Ectodermal cell (in vitro differentiated cells): ENCODE measurements at regions not wholly inside any gene's neighbourhood (a gene's known extent, or its start where the extent isn't known, plus 50 kb on each side); places are given as distances from the start of the nearest gene placed in this dataset.

Source experiments
- H3K27ac ChIP-seq: 2 replicates; pipeline ENCODE4 v1.7.0; 2013; ENCODE audit warnings: mild to moderate bottlenecking, low read depth, low read length; ENCODE audit not compliant: insufficient read depth, poor library complexity, severe bottlenecking
- H3K27me3 ChIP-seq: 2 replicates; pipeline ENCODE4 v1.7.0; 2013; ENCODE audit warnings: mild to moderate bottlenecking, low read length; ENCODE audit not compliant: insufficient read depth, control insufficient read depth, poor library complexity, severe bottlenecking
- H3K36me3 ChIP-seq: one replicate; pipeline ENCODE4 v1.7.0; 2013; ENCODE audit warnings: low read length; ENCODE audit not compliant: control insufficient read depth, insufficient read depth
- H3K4me1 ChIP-seq: one replicate; pipeline ENCODE4 v1.7.0; 2013; ENCODE audit warnings: low read length; ENCODE audit not compliant: control insufficient read depth, insufficient read depth
- H3K4me3 ChIP-seq: 2 replicates; pipeline ENCODE4 v1.7.0; 2013; ENCODE audit warnings: low read depth, low read length, control low read depth; ENCODE audit not compliant: insufficient read depth
- H3K9me3 ChIP-seq: 2 replicates; pipeline ENCODE4 v1.7.0; 2013; ENCODE audit warnings: mild to moderate bottlenecking, low read length, moderate library complexity; ENCODE audit not compliant: control insufficient read depth
- WGBS, 2 experiments: methylation state at CpG; one replicate each; pipeline ENCODE4 v1.1.7; 2013; ENCODE audit warnings: missing lambda C conversion rate in 2 of 2; 5-methylcytosine and 5-hydroxymethylcytosine counted together

DNA sequence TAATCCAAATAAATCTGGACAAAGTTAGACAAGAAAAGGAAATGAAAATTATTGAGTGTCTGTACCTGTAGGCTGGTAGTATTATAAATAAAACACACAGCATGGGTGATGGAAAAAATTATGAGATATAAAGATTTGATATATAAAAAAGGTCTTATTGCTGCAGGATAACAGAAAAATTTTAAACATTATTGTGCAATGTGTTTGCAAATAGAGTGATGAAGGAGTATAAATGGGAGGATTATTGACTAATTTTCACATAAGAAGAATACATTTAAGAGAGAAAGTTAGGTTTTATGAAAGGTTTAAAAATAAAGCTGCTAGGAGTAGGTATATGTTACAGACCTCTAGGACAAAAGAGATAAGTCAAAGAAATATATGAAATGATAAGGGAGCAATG, 336.7 kb upstream of the MAN1A1 start:
- Histone ChIP-seq H3K4me3 (no peak overlapping the region), H3K27me3 (no peaks in the 10 kb centered on the region), H3K4me1 (no peaks in the 10 kb centered on the region), H3K9me3 (no peaks in the 10 kb centered on the region), H3K27ac (no peak overlapping the region), H3K36me3 (no peaks in the 10 kb centered on the region)

DNA sequence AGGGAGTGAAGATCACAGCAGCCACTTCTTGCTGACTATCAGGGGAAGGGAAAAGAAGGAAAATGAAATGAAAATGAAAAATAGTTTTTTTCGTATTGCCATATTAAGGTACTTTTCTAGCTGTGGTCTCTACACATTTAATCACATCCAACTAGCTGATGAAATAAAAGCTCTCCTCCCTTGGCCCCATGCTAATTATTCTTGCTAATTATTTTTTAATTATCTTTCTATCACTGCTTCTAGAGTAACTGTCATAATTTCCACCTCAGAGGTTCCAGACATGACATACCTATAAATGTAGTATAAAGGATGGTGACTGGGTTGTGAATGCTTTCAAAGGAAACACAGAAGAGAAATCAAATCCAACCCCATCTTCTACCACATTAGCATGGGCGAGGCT, 334.1 kb upstream of the MAN1A1 start:
- WGBS, 2 experiments, result 93% methylated on average over 2 of the region's 2 CpGs; no CpG with 5 or more reads in 1 of the 2 experiments
- H3K4me3 ChIP-seq, result no peak overlapping the region
- H3K36me3 ChIP-seq, result no peaks in the 10 kb centered on the region
- H3K4me1 ChIP-seq, result no peaks in the 10 kb centered on the region
- no peaks in the 10 kb centered on the region for H3K9me3 ChIP-seq
- no peak overlapping the region for H3K27ac ChIP-seq
- no peaks in the 10 kb centered on the region for H3K27me3 ChIP-seq

DNA sequence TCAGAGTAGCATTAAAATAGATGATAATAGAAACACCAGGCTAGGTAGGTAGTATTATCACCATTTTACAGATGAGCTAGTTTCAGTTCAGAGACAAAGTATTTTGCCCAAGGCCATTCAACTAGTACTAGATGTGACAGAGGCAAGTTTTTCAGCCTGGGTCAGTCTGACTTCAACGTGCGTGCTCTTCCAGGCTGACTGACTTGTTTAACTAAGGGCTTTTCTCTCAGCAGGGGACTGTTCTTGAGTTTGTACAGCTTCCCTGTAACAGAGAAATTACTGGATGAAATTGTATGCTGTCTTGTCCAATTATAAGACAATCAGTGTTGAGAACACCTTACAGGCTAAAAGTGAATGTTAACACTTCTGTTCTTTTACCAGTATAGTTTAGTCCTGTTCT, 333.5 kb upstream of the MAN1A1 start:
- Histone ChIP-seq H3K9me3 (no peaks in the 10 kb centered on the region), H3K4me3 (no peak overlapping the region), H3K27ac (no peak overlapping the region), H3K36me3 (no peaks in the 10 kb centered on the region), H3K27me3 (no peaks in the 10 kb centered on the region), H3K4me1 (no peaks in the 10 kb centered on the region)
- WGBS, 2 experiments, result 59 to 73% methylated on average over 2 of the region's 2 CpGs

DNA sequence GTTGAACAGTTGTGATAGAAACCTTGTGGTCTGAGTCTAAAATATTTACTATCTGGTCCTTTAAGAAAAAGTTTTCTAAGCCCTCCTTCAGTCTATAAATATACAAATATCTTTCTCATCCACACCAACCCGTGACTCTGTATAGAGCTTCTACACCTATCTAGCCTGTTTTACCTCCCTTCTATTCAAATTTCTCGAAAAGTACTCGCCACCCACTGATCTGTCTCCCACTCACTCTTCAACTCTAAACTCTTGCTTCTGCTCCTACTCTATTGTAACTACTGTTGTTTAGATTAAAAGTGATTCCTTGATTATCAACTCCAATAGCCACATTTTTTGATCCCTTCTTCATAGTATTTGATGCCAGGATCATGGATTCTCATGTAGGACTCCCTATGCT, 329.4 kb upstream of the MAN1A1 start:
- Histone ChIP-seq H3K27ac (no peak overlapping the region), H3K27me3 (peaks cover 28% of the 10 kb centered on the region), H3K4me3 (no peak overlapping the region), H3K9me3 (no peaks in the 10 kb centered on the region), H3K4me1 (no peaks in the 10 kb centered on the region), H3K36me3 (no peaks in the 10 kb centered on the region)
- WGBS, 2 experiments, result 87 to 93% methylated on average over 3 of the region's 3 CpGs

GRCh38 chr6:119677384-119677783, 327.8 kb upstream of the MAN1A1 start:
- H3K36me3 ChIP-seq, result no peaks in the 10 kb centered on the region
- no peak overlapping the region for H3K4me3 ChIP-seq
- peaks cover 11% of the 10 kb centered on the region for H3K4me1 ChIP-seq
- no peaks in the 10 kb centered on the region for H3K9me3 ChIP-seq
- H3K27ac ChIP-seq, result no peak overlapping the region
- 69 to 72% methylated on average over 1 to 2 of the region's 2 CpGs for WGBS, 2 experiments
- H3K27me3 ChIP-seq, result peaks cover 36% of the 10 kb centered on the region

- Histone ChIP-seq H3K4me3 (no peak overlapping the region), H3K4me1 (peaks cover 12% of the 10 kb centered on the region), H3K27me3 (peaks cover 36% of the 10 kb centered on the region), H3K9me3 (no peaks in the 10 kb centered on the region), H3K27ac (no peak overlapping the region), H3K36me3 (no peaks in the 10 kb centered on the region)
- WGBS, 2 experiments, result 90 to 91% methylated on average over 4 of the region's 4 CpGs
Measured at GRCh38 chr6:119676961-119677360, 327.4 kb upstream of the MAN1A1 start.

DNA sequence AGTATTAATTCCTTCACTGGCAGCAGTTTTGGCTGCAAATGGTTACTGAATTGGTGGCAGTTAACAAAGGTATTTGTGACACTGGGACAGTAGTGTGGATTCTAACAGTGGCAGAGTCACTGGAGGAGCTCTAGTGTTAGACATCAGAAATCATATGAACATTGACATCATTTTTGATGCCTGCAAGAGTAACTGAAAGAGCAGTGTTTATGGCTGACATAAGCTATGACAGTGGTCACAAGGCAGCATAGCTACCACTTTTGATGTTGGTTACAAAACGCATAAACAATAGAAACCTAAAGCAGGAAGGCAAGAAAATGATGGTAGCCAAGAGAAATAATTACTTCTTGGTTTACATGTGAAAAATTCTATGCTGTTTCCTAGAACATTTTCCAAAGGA, 326.7 kb upstream of the MAN1A1 start:
- 91 to 100% methylated on average over 1 of the region's 1 CpG for WGBS, 2 experiments
- Histone ChIP-seq H3K27me3 (peaks cover 43% of the 10 kb centered on the region), H3K36me3 (no peaks in the 10 kb centered on the region), H3K9me3 (no peaks in the 10 kb centered on the region), H3K27ac (no peak overlapping the region), H3K4me3 (no peak overlapping the region), H3K4me1 (peaks cover 12% of the 10 kb centered on the region)

- H3K27me3 ChIP-seq, result peaks cover 55% of the 10 kb centered on the region
- no peak overlapping the region for H3K4me3 ChIP-seq
- no peak overlapping the region for H3K27ac ChIP-seq
- no peaks in the 10 kb centered on the region for H3K36me3 ChIP-seq
- H3K9me3 ChIP-seq, result no peaks in the 10 kb centered on the region
- H3K4me1 ChIP-seq, result peaks cover 15% of the 10 kb centered on the region
Measured at GRCh38 chr6:119673741-119674140, 324.2 kb upstream of the MAN1A1 start.

DNA sequence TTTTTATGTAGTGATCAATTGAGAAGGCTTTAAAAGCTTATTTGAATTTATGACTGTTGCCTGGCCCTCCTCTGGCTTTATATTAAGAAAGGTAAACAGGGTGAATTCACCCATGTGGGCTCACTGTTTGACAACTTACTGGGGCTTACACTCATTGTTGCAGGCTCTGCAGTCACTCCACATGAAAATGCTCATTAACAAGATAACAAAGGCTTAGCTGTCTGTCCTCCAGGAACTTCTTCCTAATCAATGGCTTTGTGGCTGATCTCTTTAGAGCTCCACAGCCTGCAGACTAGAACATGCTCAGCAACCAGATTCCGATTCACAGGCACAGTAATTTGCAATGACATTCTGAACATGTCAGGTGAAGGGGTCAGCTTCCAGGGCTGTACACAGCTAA, 323.2 kb upstream of the MAN1A1 start:
- no peak overlapping the region for H3K4me3 ChIP-seq
- H3K27me3 ChIP-seq, result peaks cover 55% of the 10 kb centered on the region
- no peak overlapping the region for H3K27ac ChIP-seq
- no peaks in the 10 kb centered on the region for H3K9me3 ChIP-seq
- H3K36me3 ChIP-seq, result no peaks in the 10 kb centered on the region
- 5 to 6% methylated on average over 1 of the region's 1 CpG for WGBS, 2 experiments
- H3K4me1 ChIP-seq, result peaks cover 15% of the 10 kb centered on the region

DNA sequence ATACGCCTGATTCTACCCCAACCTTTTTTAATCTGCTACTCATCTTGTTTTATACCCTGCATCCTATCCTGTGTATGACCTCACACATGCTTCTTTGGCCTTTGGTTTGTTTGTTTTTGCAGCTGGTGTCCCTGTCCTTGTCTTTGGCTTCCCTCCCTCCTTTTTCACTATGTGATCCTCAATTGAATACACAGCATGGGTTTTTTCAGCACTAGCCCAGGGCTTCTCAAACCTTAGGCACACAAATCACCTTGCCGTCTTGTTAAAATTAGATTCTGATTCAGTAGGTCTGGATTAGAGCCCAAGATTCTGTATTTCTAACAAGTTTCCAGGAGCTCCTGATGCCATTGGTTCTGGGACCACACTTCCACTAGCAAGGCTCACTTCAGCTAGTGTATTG, 321.5 kb upstream of the MAN1A1 start:
- H3K27ac ChIP-seq, result no peak overlapping the region
- no peaks in the 10 kb centered on the region for H3K36me3 ChIP-seq
- no peaks in the 10 kb centered on the region for H3K9me3 ChIP-seq
- H3K4me3 ChIP-seq, result no peak overlapping the region
- 51 to 66% methylated on average over 2 of the region's 2 CpGs for WGBS, 2 experiments
- peaks cover 15% of the 10 kb centered on the region for H3K4me1 ChIP-seq
- H3K27me3 ChIP-seq, result peaks cover 45% of the 10 kb centered on the region

DNA sequence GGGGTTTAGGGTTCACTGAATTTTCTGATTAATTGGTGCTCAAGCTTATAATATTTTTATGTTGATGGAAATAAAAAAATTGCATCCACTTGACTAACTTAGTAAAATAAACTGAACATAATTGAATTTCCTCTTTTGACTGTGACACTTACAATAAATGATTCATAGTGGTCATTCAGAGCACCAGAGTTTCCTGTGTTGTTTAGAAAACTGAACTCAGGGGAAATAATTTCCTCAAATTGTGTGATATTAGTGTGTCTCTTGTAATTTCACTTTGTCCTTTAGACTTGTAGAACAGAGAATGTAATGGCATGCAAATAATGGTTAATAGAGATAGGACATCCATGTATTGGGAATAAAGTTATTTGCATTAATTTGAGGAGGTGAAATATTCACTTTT, 319.7 kb upstream of the MAN1A1 start:
- H3K4me1 ChIP-seq, result peaks cover 15% of the 10 kb centered on the region
- H3K4me3 ChIP-seq, result no peak overlapping the region
- peaks cover 29% of the 10 kb centered on the region for H3K27me3 ChIP-seq
- H3K36me3 ChIP-seq, result no peaks in the 10 kb centered on the region
- no peak overlapping the region for H3K27ac ChIP-seq
- no peaks in the 10 kb centered on the region for H3K9me3 ChIP-seq
